HG03575 (cell line): ENCODE measurements at regions not wholly inside any gene's neighbourhood (a gene's known extent, or its start where the extent isn't known, plus 50 kb on each side); places are given as distances from the start of the nearest gene placed in this dataset.

Experiments
- ATAC-seq: cut with Tn5 transposase; IDR thresholded peaks from one replicate; pipeline ENCODE4 v1.9.1; 2021; ENCODE audit not compliant: unreplicated experiment, insufficient number of reproducible peaks, low FRiP score; ENCODE audit errors: extremely low read depth

- ATAC-seq, result no peak
Measured at GRCh38 chr16:50472472-50472871, 75.7 kb upstream of the NKD1 start.

GRCh38 chr16:50470687-50471086 lies 77.5 kb upstream of the NKD1 start:
- no peak for ATAC-seq

GRCh38 chr16:50469744-50470321 lies 78.4 kb upstream of the NKD1 start:
- no peak for ATAC-seq

- no peak for ATAC-seq
Measured at GRCh38 chr16:50469121-50469743, 79.0 kb upstream of the NKD1 start.

GRCh38 chr16:50468749-50469078 lies 79.5 kb upstream of the NKD1 start:
- ATAC-seq, result no peak

- ATAC-seq, result no peak
Measured at GRCh38 chr16:50467943-50468748, 80.0 kb upstream of the NKD1 start.

GRCh38 chr16:50467559-50467942 lies 80.6 kb upstream of the NKD1 start:
- ATAC-seq, result no peak

- ATAC-seq, result no peak
Measured at GRCh38 chr16:50466170-50466569, 82.0 kb upstream of the NKD1 start.

GRCh38 chr16:50464325-50465290 lies 83.6 kb upstream of the NKD1 start:
- no peak for ATAC-seq

- no peak for ATAC-seq
Measured at GRCh38 chr16:50463581-50464324, 84.4 kb upstream of the NKD1 start.

- ATAC-seq, result no peak
Measured at GRCh38 chr16:50462793-50463507, 85.2 kb upstream of the NKD1 start.

GRCh38 chr16:50461400-50461760 lies 86.8 kb upstream of the NKD1 start:
- ATAC-seq, result no peak

- ATAC-seq, result no peak
Measured at GRCh38 chr16:50460538-50461399, 87.4 kb upstream of the NKD1 start.

- no peak for ATAC-seq
Measured at GRCh38 chr16:50459496-50460080, 88.6 kb upstream of the NKD1 start.

- no peak for ATAC-seq
Measured at GRCh38 chr16:50458667-50459495, 89.3 kb upstream of the NKD1 start.

GRCh38 chr16:50457979-50458491 lies 89.2 kb upstream of the BRD7 start:
- ATAC-seq, result no peak
